SK-N-SH (cell line): ENCODE measurements at regions not wholly inside any gene's neighbourhood (a gene's known extent, or its start where the extent isn't known, plus 50 kb on each side); places are given as distances from the start of the nearest gene placed in this dataset.

Experiments used
- EZH2phosphoT487 ChIP-seq: fragments of 200-600 bp; sonication (generic); IDR thresholded peaks from 2 replicates; pipeline ENCODE4 v1.6.1; 2017; ENCODE audit warnings: low read depth, mixed run types, mild to moderate bottlenecking, antibody characterized with exemption, moderate library complexity, borderline replicate concordance
- MXI1 ChIP-seq: IDR thresholded peaks from 2 replicates; pipeline ENCODE4 v1.6.1; 2012; ENCODE audit warnings: mild to moderate bottlenecking, low read depth, low read length, improper control_type of control experiment

- no peak for TF ChIP-seq MXI1
- TF ChIP-seq EZH2phosphoT487 = no peak
These were observed 179.4 kb downstream of the TXNL1 start for GRCh38 chr18:56458770-56459712.
